Ishikawa (cell line): ENCODE measurements at regions not wholly inside any gene's neighbourhood (a gene's known extent, or its start where the extent isn't known, plus 50 kb on each side); places are given as distances from the start of the nearest gene placed in this dataset.

Source experiments
- FOXM1 ChIP-seq: IDR thresholded peaks from 2 replicates; pipeline ENCODE4 v1.6.1; 2012; ENCODE audit warnings: low read depth, borderline replicate concordance
- TEAD4 ChIP-seq: IDR thresholded peaks from 2 replicates; pipeline ENCODE4 v1.6.1; 2012
- TF ChIP-seq, protein P1 (sequence below): IDR thresholded peaks from 2 replicates; pipeline ENCODE4 v1.6.1; 2012
- TF ChIP-seq, protein P2 (sequence below): IDR thresholded peaks from 2 replicates; pipeline ENCODE4 v1.6.1; 2012; ENCODE audit warnings: low read depth, mild to moderate bottlenecking

DNA sequence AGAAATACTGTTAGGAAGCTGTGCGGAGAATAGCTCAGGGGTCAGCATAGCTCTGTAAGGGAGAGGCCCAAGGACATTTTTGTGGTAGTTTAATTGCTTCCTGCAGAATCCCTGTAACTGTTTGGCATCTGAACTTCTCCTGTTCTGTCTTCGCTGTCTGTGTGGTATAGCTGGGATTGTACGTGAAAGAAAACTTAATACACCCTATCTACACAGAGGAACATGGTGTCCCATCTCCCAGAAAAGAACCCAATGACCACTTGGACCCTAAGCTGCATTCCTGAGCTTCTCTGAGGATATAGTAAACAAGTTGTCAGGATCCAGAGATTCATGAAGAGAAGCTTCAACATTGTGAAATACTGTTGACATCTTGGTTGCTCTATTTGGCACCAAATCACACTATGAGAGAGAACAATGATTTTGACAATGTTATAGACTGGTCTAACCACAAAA is 81.3 kb downstream of the CDC42EP3 start:
- TF ChIP-seq, protein P1, sequence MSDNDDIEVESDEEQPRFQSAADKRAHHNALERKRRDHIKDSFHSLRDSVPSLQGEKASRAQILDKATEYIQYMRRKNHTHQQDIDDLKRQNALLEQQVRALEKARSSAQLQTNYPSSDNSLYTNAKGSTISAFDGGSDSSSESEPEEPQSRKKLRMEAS, result no peak
- no peak for TF ChIP-seq FOXM1
- TF ChIP-seq, protein P2, sequence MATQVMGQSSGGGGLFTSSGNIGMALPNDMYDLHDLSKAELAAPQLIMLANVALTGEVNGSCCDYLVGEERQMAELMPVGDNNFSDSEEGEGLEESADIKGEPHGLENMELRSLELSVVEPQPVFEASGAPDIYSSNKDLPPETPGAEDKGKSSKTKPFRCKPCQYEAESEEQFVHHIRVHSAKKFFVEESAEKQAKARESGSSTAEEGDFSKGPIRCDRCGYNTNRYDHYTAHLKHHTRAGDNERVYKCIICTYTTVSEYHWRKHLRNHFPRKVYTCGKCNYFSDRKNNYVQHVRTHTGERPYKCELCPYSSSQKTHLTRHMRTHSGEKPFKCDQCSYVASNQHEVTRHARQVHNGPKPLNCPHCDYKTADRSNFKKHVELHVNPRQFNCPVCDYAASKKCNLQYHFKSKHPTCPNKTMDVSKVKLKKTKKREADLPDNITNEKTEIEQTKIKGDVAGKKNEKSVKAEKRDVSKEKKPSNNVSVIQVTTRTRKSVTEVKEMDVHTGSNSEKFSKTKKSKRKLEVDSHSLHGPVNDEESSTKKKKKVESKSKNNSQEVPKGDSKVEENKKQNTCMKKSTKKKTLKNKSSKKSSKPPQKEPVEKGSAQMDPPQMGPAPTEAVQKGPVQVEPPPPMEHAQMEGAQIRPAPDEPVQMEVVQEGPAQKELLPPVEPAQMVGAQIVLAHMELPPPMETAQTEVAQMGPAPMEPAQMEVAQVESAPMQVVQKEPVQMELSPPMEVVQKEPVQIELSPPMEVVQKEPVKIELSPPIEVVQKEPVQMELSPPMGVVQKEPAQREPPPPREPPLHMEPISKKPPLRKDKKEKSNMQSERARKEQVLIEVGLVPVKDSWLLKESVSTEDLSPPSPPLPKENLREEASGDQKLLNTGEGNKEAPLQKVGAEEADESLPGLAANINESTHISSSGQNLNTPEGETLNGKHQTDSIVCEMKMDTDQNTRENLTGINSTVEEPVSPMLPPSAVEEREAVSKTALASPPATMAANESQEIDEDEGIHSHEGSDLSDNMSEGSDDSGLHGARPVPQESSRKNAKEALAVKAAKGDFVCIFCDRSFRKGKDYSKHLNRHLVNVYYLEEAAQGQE, result no peak
- TF ChIP-seq TEAD4, result no peak
